PC-9 (cell line): ENCODE measurements at regions not wholly inside any gene's neighbourhood (a gene's known extent, or its start where the extent isn't known, plus 50 kb on each side); places are given as distances from the start of the nearest gene placed in this dataset.

ENCODE experiments used
- CTCF ChIP-seq: fragments of 200-600 bp; sonication (generic); conservative IDR thresholded peaks from 2 replicates; pipeline ENCODE4 v1.6.1; 2017; ENCODE audit warnings: mixed run types, antibody characterized with exemption, mild to moderate bottlenecking, moderate library complexity
- EZH2 ChIP-seq: fragments of 200-600 bp; sonication (generic); IDR thresholded peaks from 2 replicates; pipeline ENCODE4 v1.8.0; 2017; ENCODE audit warnings: antibody characterized with exemption, low read depth

- TF ChIP-seq CTCF (no peak), EZH2 (no peak)
Observed at GRCh38 chr18:8894823-8895222, 189.5 kb downstream of the MTCL1 start.
